AG20443 (cell line): ENCODE measurements at regions not wholly inside any gene's neighbourhood (a gene's known extent, or its start where the extent isn't known, plus 50 kb on each side); places are given as distances from the start of the nearest gene placed in this dataset.

Experiments used
- DNase-seq: peaks from one replicate; pipeline ENCODE4 v3.0.0; 2012; ENCODE audit warnings: low spot score, mixed read lengths

GRCh38 chr10:78394047-78394446, 360.4 kb downstream of the RPS24 start:
- no peak for DNase-seq

GRCh38 chr10:78395162-78395561, 361.5 kb downstream of the RPS24 start:
- DNase-seq = no peak

- DNase-seq = no peak
These were observed 363.1 kb downstream of the RPS24 start for GRCh38 chr10:78396754-78397153.

GRCh38 chr10:78397786-78398185, 364.1 kb downstream of the RPS24 start:
- no peak for DNase-seq

- no peak for DNase-seq
These were observed 364.7 kb downstream of the RPS24 start for GRCh38 chr10:78398382-78398781.

GRCh38 chr10:78401624-78402367, 368.1 kb downstream of the RPS24 start:
- no peak for DNase-seq

GRCh38 chr10:78402591-78402990, 368.9 kb downstream of the RPS24 start:
- no peak for DNase-seq

- DNase-seq = no peak
These were observed 370.1 kb downstream of the RPS24 start for GRCh38 chr10:78403781-78404180.

GRCh38 chr10:78404296-78404695, 370.6 kb downstream of the RPS24 start:
- no peak for DNase-seq

GRCh38 chr10:78405231-78405630, 371.6 kb downstream of the RPS24 start:
- peak; percentile 53 for DNase-seq

- no peak for DNase-seq
These were observed 372.1 kb downstream of the RPS24 start for GRCh38 chr10:78405736-78406135.

GRCh38 chr10:78406648-78407008, 373.0 kb downstream of the RPS24 start:
- DNase-seq = no peak

- no peak for DNase-seq
These were observed 373.5 kb downstream of the RPS24 start for GRCh38 chr10:78407009-78407711.

- DNase-seq = no peak
These were observed 374.3 kb downstream of the RPS24 start for GRCh38 chr10:78407966-78408365.

GRCh38 chr10:78408671-78409472, 375.2 kb downstream of the RPS24 start:
- no peak for DNase-seq

GRCh38 chr10:78410046-78410965, 376.6 kb downstream of the RPS24 start:
- DNase-seq = no peak

- no peak for DNase-seq
These were observed 378.1 kb downstream of the RPS24 start for GRCh38 chr10:78411716-78412115.

GRCh38 chr10:78412605-78413004, 378.9 kb downstream of the RPS24 start:
- DNase-seq = no peak

GRCh38 chr10:78413076-78414055, 379.7 kb downstream of the RPS24 start:
- DNase-seq = no peak

GRCh38 chr10:78414380-78414779, 380.7 kb downstream of the RPS24 start:
- no peak for DNase-seq

GRCh38 chr10:78415111-78415510, 381.4 kb downstream of the RPS24 start:
- DNase-seq = no peak
